Activated CD4-positive, alpha-beta T cell treated with anti-CD3 and anti-CD28 coated beads for 36 hours (primary cell): ENCODE measurements at regions not wholly inside any gene's neighbourhood (a gene's known extent, or its start where the extent isn't known, plus 50 kb on each side); places are given as distances from the start of the nearest gene placed in this dataset.
"Not testable (repeated sequence)": the region's sequence is repeated elsewhere in the genome, so short reads cannot be mapped to it uniquely, and the experiment has no call there.

ENCODE experiments used
- ATAC-seq: fragments of 200-7000 bp; cut with Tn5 transposase; one replicate; pipeline ENCODE4 v1.10.0; 2021; ENCODE audit warnings: mild to moderate bottlenecking, moderate library complexity
- CTCF ChIA-PET: fragments of 350-600 bp; sonication (Branson Sonifier 250); formaldehyde crosslinking; loops from one replicate; lab custom pipeline; 2021; ENCODE audit warnings: antibody characterized with exemption; lab: Charles Lee
- POLR2A ChIA-PET: fragments of 350-600 bp; sonication (Branson Sonifier 250); formaldehyde crosslinking; loops from one replicate; lab custom pipeline; 2021; ENCODE audit warnings: antibody characterized with exemption, inconsistent platforms; lab: Charles Lee
- DNase-seq: peaks from one replicate; pipeline ENCODE4 v3.0.0-alpha.2; 2020
- H3K27ac Mint-ChIP-seq: one replicate; pipeline ENCODE4 v1.8.0; 2021; ENCODE audit warnings: mixed read lengths
- H3K27me3 Mint-ChIP-seq: one replicate; pipeline ENCODE4 v1.8.0; 2021; ENCODE audit warnings: mixed read lengths
- H3K36me3 Mint-ChIP-seq: one replicate; pipeline ENCODE4 v1.8.0; 2021; ENCODE audit warnings: low read depth, mixed read lengths
- H3K4me1 Mint-ChIP-seq: one replicate; pipeline ENCODE4 v1.8.0; 2021; ENCODE audit warnings: mixed read lengths
- H3K4me3 Mint-ChIP-seq: one replicate; pipeline ENCODE4 v1.8.0; 2021; ENCODE audit warnings: mild to moderate bottlenecking, moderate library complexity, mixed read lengths
- H3K9me3 Mint-ChIP-seq: one replicate; pipeline ENCODE4 v1.8.0; 2021; ENCODE audit warnings: low read depth, mixed read lengths
- intact Hi-C, 2 experiments: fragments of 100-400 bp; cut with DNase I in 1 of 2; cut with micrococcal nuclease in 1 of 2; formaldehyde crosslinking; loops; one replicate each; pipeline versions ENCODE4 v1.14.2 to v1.15.1; 2022 to 2024; cut with DNase I, micrococcal nuclease

- DNase-seq (no peak), ATAC-seq (no peak)
- peaks cover 2% of the 10 kb centered on the region for H3K4me1 Mint-ChIP-seq
- no peak overlapping the region for H3K4me3 Mint-ChIP-seq
- no peaks in the 10 kb centered on the region for H3K9me3 Mint-ChIP-seq
- no peaks in the 10 kb centered on the region for H3K27me3 Mint-ChIP-seq
- no peak overlapping the region for H3K27ac Mint-ChIP-seq
- intact Hi-C loops: no loop called here
- H3K36me3 Mint-ChIP-seq: no peaks in the 10 kb centered on the region
- CTCF ChIA-PET: interaction anchor here (0.6 to 1.5 kb wide), 3 partner anchors 9 to 22 kb away, joined by 3 to 6 read pairs (median 3); no protein-coding TSS in a partner anchor
- POLR2A ChIA-PET: no interaction called here
Observed at GRCh38 chr3:177689077-177689476, 491.8 kb upstream of the TBL1XR1 start.

GRCh38 chr3:177689869-177690268, 492.6 kb upstream of the TBL1XR1 start:
- Mint-ChIP-seq H3K4me1 (peaks cover 6% of the 10 kb centered on the region), H3K9me3 (no peaks in the 10 kb centered on the region), H3K4me3 (no peak overlapping the region), H3K27ac (no peak overlapping the region), H3K27me3 (no peaks in the 10 kb centered on the region), H3K36me3 (no peaks in the 10 kb centered on the region)
- DNase-seq: no peak
- intact Hi-C loops: no loop called here
- ATAC-seq: no peak
- ChIA-PET POLR2A (no interaction called here), CTCF (interaction anchor here (0.6 to 1.5 kb wide), 3 partner anchors 9 to 10 kb away, joined by 3 to 9 read pairs (median 6); no protein-coding TSS in a partner anchor)

- CTCF ChIA-PET: interaction anchor here (0.5 to 1.5 kb wide), 3 partner anchors 10 to 38 kb away, joined by 4 to 9 read pairs (median 6); no protein-coding TSS in a partner anchor
- Mint-ChIP-seq H3K27ac (no peak overlapping the region), H3K4me1 (peaks cover 6% of the 10 kb centered on the region), H3K4me3 (no peak overlapping the region), H3K27me3 (no peaks in the 10 kb centered on the region), H3K36me3 (no peaks in the 10 kb centered on the region), H3K9me3 (no peaks in the 10 kb centered on the region)
- POLR2A ChIA-PET: no interaction called here
- intact Hi-C loops: no loop called here
- DNase-seq (no peak), ATAC-seq (no peak)
Observed at GRCh38 chr3:177690306-177690705, 493.0 kb upstream of the TBL1XR1 start.

GRCh38 chr3:177692304-177692975, 495.2 kb upstream of the TBL1XR1 start:
- CTCF ChIA-PET: no interaction called here
- ATAC-seq (no peak), DNase-seq (no peak)
- H3K36me3 Mint-ChIP-seq: no peaks in the 10 kb centered on the region
- no peaks in the 10 kb centered on the region for H3K9me3 Mint-ChIP-seq
- H3K27me3 Mint-ChIP-seq: no peaks in the 10 kb centered on the region
- no peak overlapping the region for H3K27ac Mint-ChIP-seq
- POLR2A ChIA-PET: no interaction called here
- intact Hi-C loops: no loop called here
- H3K4me1 Mint-ChIP-seq: peaks cover 6% of the 10 kb centered on the region
- no peak overlapping the region for H3K4me3 Mint-ChIP-seq

GRCh38 chr3:177693616-177694264, 496.5 kb upstream of the TBL1XR1 start:
- ChIA-PET POLR2A (no interaction called here), CTCF (interaction anchor here (1.2 kb wide), 1 partner anchor 9 kb away, joined by 3 read pairs; no protein-coding TSS in a partner anchor)
- Mint-ChIP-seq H3K27me3 (no peaks in the 10 kb centered on the region), H3K9me3 (no peaks in the 10 kb centered on the region), H3K4me1 (peaks cover 6% of the 10 kb centered on the region), H3K4me3 (no peak overlapping the region), H3K36me3 (no peaks in the 10 kb centered on the region), H3K27ac (no peak overlapping the region)
- ATAC-seq (no peak), DNase-seq (no peak)
- intact Hi-C loops: no loop called here

GRCh38 chr3:177694316-177694715, 497.0 kb upstream of the TBL1XR1 start:
- DNase-seq (no peak), ATAC-seq (no peak)
- ChIA-PET POLR2A (no interaction called here), CTCF (interaction anchor here (1.2 kb wide), 1 partner anchor 9 kb away, joined by 3 read pairs; no protein-coding TSS in a partner anchor)
- Mint-ChIP-seq H3K27ac (no peak overlapping the region), H3K4me1 (peaks cover 6% of the 10 kb centered on the region), H3K4me3 (no peak overlapping the region), H3K36me3 (no peaks in the 10 kb centered on the region), H3K9me3 (no peaks in the 10 kb centered on the region), H3K27me3 (no peaks in the 10 kb centered on the region)
- intact Hi-C loops: no loop called here

GRCh38 chr3:177694951-177695350, 497.7 kb upstream of the TBL1XR1 start:
- no peaks in the 10 kb centered on the region for H3K27me3 Mint-ChIP-seq
- CTCF ChIA-PET: no interaction called here
- DNase-seq: no peak
- no peak for ATAC-seq
- no peak overlapping the region for H3K27ac Mint-ChIP-seq
- H3K9me3 Mint-ChIP-seq: no peaks in the 10 kb centered on the region
- POLR2A ChIA-PET: no interaction called here
- intact Hi-C loops: no loop called here
- peaks cover 6% of the 10 kb centered on the region for H3K4me1 Mint-ChIP-seq
- H3K4me3 Mint-ChIP-seq: no peak overlapping the region
- no peaks in the 10 kb centered on the region for H3K36me3 Mint-ChIP-seq

- DNase-seq (no peak), ATAC-seq (no peak)
- H3K36me3 Mint-ChIP-seq: no peaks in the 10 kb centered on the region
- intact Hi-C loops: no loop called here
- no peaks in the 10 kb centered on the region for H3K9me3 Mint-ChIP-seq
- CTCF ChIA-PET: interaction anchor here (2.8 kb wide), 1 partner anchor 10 kb away, joined by 9 read pairs; no protein-coding TSS in a partner anchor
- H3K4me3 Mint-ChIP-seq: no peak overlapping the region
- POLR2A ChIA-PET: no interaction called here
- no peaks in the 10 kb centered on the region for H3K4me1 Mint-ChIP-seq
- H3K27ac Mint-ChIP-seq: no peak overlapping the region
- no peaks in the 10 kb centered on the region for H3K27me3 Mint-ChIP-seq
Observed at GRCh38 chr3:177700117-177700516, 502.8 kb upstream of the TBL1XR1 start.

GRCh38 chr3:177703788-177704187, 506.5 kb upstream of the TBL1XR1 start:
- DNase-seq: no peak
- CTCF ChIA-PET: no interaction called here
- no peaks in the 10 kb centered on the region for H3K9me3 Mint-ChIP-seq
- intact Hi-C loops: no loop called here
- H3K27ac Mint-ChIP-seq: no peak overlapping the region
- no peak overlapping the region for H3K4me3 Mint-ChIP-seq
- no peaks in the 10 kb centered on the region for H3K4me1 Mint-ChIP-seq
- H3K36me3 Mint-ChIP-seq: no peaks in the 10 kb centered on the region
- peak; percentile 90 for ATAC-seq
- H3K27me3 Mint-ChIP-seq: no peaks in the 10 kb centered on the region
- POLR2A ChIA-PET: no interaction called here

GRCh38 chr3:177705976-177706823, 508.9 kb upstream of the TBL1XR1 start:
- ChIA-PET CTCF (interaction anchor here (1.3 kb wide), 1 partner anchor 120 kb away, joined by 3 read pairs; no protein-coding TSS in a partner anchor), POLR2A (no interaction called here)
- DNase-seq (no peak), ATAC-seq (no peak)
- intact Hi-C loops: no loop called here
- H3K4me1 Mint-ChIP-seq: no peaks in the 10 kb centered on the region
- no peak overlapping the region for H3K4me3 Mint-ChIP-seq
- no peaks in the 10 kb centered on the region for H3K36me3 Mint-ChIP-seq
- H3K9me3 Mint-ChIP-seq: no peaks in the 10 kb centered on the region
- no peaks in the 10 kb centered on the region for H3K27me3 Mint-ChIP-seq
- H3K27ac Mint-ChIP-seq: no peak overlapping the region

GRCh38 chr3:177709470-177709869, 512.2 kb upstream of the TBL1XR1 start:
- H3K27me3 Mint-ChIP-seq, H3K4me1 Mint-ChIP-seq, CTCF ChIA-PET, H3K27ac Mint-ChIP-seq, H3K9me3 Mint-ChIP-seq, DNase-seq, intact Hi-C loops, H3K4me3 Mint-ChIP-seq, ATAC-seq, H3K36me3 Mint-ChIP-seq, POLR2A ChIA-PET: not testable (repeated sequence)
